Kidney (tissue), 13 donors: ENCODE measurements at regions not wholly inside any gene's neighbourhood (a gene's known extent, or its start where the extent isn't known, plus 50 kb on each side); places are given as distances from the start of the nearest gene placed in this dataset.
A peak's percentile ranks its signal among the peaks of the same experiment; 100 is the strongest.

ENCODE experiments used
- DNase-seq, 5 donors: peaks; one replicate each; pipeline ENCODE4 v3.0.0-alpha.2; 2013 to 2020
- FAIRE-seq: peaks from 2 replicates; lab custom pipeline; 2012; peaks lifted over from hg19 to GRCh38; lab: Jason Lieb, UNC
- H3K27ac ChIP-seq, 2 donors: one replicate each; pipeline ENCODE4 v1.7.0; 2013; ENCODE audit warnings: low read depth in 2 of 2, low read length in 2 of 2, inconsistent platforms in 1 of 2
- H3K27me3 ChIP-seq: one replicate; pipeline ENCODE4 v1.7.1; 2013; ENCODE audit warnings: low read length, inconsistent platforms; ENCODE audit not compliant: control insufficient read depth, insufficient read depth
- H3K36me3 ChIP-seq, 3 donors: one replicate each; pipeline versions ENCODE4 v1.7.0 to v1.7.1; 2013; ENCODE audit warnings: low read length in 3 of 3, control low read depth in 1 of 3, inconsistent platforms in 1 of 3; ENCODE audit not compliant: insufficient read depth in 3 of 3, control insufficient read depth in 2 of 3
- H3K4me1 ChIP-seq, 3 donors: one replicate each; pipeline versions ENCODE4 v1.7.0 to v1.7.1; 2013; ENCODE audit warnings: low read length in 3 of 3, inconsistent platforms in 1 of 3, low read depth in 1 of 3; ENCODE audit not compliant: control insufficient read depth in 2 of 3, insufficient read depth in 2 of 3
- H3K4me3 ChIP-seq, 3 donors: one replicate each; pipeline versions ENCODE4 v1.7.0 to v1.8.1; 2013; ENCODE audit warnings: low read length in 3 of 3, control low read depth in 1 of 3, inconsistent platforms in 1 of 3
- H3K9ac ChIP-seq, 3 donors: one replicate each; pipeline versions ENCODE4 v1.7.0 to v1.7.1; 2013; ENCODE audit warnings: low read length in 3 of 3, control low read depth in 1 of 3, inconsistent platforms in 1 of 3
- H3K9me3 ChIP-seq, 3 donors: one replicate each; pipeline versions ENCODE4 v1.7.0 to v1.7.1; 2013; ENCODE audit warnings: low read length in 3 of 3, control low read depth in 1 of 3, inconsistent platforms in 1 of 3; ENCODE audit not compliant: control insufficient read depth in 2 of 3, insufficient read depth in 1 of 3
- intact Hi-C: fragments of 100-400 bp; cut with DNase I; formaldehyde crosslinking; loops from one replicate; pipeline ENCODE4 v1.11.1; 2022
- TF ChIP-seq, protein P1 (sequence below): IDR thresholded peaks from 3 replicates; pipeline ENCODE4 v1.5.1; 2012; ENCODE audit warnings: mild to moderate bottlenecking, moderate library complexity, borderline replicate concordance; ENCODE audit not compliant: insufficient read depth; ENCODE audit errors: extremely low read depth
- donor health status: control.
- donor health status: control.
- donor health status: control.
- donor health status: control.
- donor health status: control.
- donor health status: DM: yes; HTN: yes; CAD: no.
- donor health status: Normal renal cell carcinoma (clear cell type).

GRCh38 chr18:78738076-78738690, 241.4 kb upstream of the SALL3 start:
- DNase-seq: no peak
- intact Hi-C loops: no loop called here
- Histone ChIP-seq H3K27me3 (no peaks in the 10 kb centered on the region), H3K9ac (no peak overlapping the region), H3K27ac (no peak overlapping the region), H3K4me1 (no peaks in the 10 kb centered on the region), H3K36me3 (no peaks in the 10 kb centered on the region), H3K4me3 (no peak overlapping the region), H3K9me3 (no peaks in the 10 kb centered on the region)
- FAIRE-seq: no peak
- TF ChIP-seq, protein P1, sequence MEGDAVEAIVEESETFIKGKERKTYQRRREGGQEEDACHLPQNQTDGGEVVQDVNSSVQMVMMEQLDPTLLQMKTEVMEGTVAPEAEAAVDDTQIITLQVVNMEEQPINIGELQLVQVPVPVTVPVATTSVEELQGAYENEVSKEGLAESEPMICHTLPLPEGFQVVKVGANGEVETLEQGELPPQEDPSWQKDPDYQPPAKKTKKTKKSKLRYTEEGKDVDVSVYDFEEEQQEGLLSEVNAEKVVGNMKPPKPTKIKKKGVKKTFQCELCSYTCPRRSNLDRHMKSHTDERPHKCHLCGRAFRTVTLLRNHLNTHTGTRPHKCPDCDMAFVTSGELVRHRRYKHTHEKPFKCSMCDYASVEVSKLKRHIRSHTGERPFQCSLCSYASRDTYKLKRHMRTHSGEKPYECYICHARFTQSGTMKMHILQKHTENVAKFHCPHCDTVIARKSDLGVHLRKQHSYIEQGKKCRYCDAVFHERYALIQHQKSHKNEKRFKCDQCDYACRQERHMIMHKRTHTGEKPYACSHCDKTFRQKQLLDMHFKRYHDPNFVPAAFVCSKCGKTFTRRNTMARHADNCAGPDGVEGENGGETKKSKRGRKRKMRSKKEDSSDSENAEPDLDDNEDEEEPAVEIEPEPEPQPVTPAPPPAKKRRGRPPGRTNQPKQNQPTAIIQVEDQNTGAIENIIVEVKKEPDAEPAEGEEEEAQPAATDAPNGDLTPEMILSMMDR: no peak

DNA sequence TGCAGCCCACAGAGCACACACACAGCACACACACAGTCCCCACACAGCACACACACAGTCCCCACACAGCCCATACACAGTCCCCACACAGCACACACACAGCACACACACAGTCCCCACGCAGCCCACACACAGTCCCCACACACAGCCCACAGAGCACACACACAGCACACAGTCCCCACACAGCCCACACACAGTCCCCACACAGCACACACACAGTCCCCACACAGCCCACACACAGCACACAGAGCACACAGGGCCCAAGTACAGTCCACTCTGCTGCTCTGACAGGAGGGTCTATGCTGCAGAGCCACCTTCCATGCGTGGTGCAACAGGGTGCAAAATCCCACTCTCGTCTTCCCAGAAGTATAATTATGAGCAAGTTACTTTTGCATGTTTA, 240.5 kb upstream of the SALL3 start:
- Histone ChIP-seq H3K9me3 (no peaks in the 10 kb centered on the region), H3K4me3 (no peak overlapping the region), H3K4me1 (no peaks in the 10 kb centered on the region), H3K27me3 (no peaks in the 10 kb centered on the region), H3K27ac (no peak overlapping the region), H3K9ac (no peak overlapping the region), H3K36me3 (no peaks in the 10 kb centered on the region)
- no peak for FAIRE-seq
- DNase-seq: peak in 1 of 5 donors; percentile 7
- TF ChIP-seq, protein P1: no peak
- intact Hi-C loops: no loop called here

DNA sequence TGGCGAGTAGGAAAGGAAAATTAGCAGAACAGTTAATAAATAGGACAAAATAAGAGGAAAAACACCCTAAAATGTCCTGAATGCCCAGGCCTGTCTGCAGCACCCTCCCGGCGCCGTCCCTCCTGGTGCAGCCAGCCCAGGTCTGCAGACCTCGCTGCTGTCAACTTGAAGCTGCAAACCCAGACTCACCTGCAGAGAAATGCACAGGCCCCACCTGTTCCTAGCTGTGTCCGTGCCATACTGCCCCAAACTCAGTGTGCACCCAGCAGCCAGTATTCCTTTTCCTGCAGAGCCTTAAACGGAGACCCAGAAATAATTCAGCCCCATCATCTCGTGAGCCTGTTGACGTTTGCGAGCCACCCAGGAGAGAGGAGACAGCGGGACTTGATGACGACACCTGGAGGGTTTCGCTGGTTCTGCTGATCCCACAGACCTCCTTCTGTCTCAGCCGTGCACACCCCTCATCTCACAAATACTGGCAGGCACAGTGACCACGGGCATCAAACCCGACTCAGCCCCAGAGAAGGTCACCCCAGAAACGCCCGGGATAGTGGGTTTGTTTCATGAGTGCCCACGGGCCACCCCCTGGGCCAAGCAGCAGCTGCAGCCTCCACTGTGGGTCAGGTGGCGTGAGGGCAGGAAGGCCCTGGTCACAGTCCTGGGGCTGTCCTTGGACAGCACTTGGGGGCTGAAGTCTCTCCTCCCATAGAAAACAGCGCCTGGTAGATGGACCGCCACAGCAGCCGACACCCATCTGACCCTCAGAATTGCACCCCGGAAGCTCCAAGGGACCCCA, 239.5 kb upstream of the SALL3 start:
- H3K9ac ChIP-seq: no peak overlapping the region
- no peaks in the 10 kb centered on the region for H3K36me3 ChIP-seq
- FAIRE-seq (no peak), DNase-seq (peak in 1 of 5 donors; percentile 16)
- intact Hi-C loops: no loop called here
- TF ChIP-seq, protein P1: no peak
- no peaks in the 10 kb centered on the region for H3K27me3 ChIP-seq
- no peaks in the 10 kb centered on the region for H3K9me3 ChIP-seq
- H3K4me1 ChIP-seq: no peaks in the 10 kb centered on the region
- no peak overlapping the region for H3K4me3 ChIP-seq
- no peak overlapping the region for H3K27ac ChIP-seq
